Fibroblast of pulmonary artery (primary cell): ENCODE measurements at regions not wholly inside any gene's neighbourhood (a gene's known extent, or its start where the extent isn't known, plus 50 kb on each side); places are given as distances from the start of the nearest gene placed in this dataset.

Source experiments
- DNase-seq: peaks from one replicate; pipeline ENCODE4 v3.0.0-alpha.2; 2010; ENCODE audit warnings: low read depth
- H3K4me3 ChIP-seq: replicated peaks from 2 replicates; pipeline ENCODE4 v1.5.1; 2011; ENCODE audit warnings: low read depth, mild to moderate bottlenecking, control low read depth, low read length, moderate library complexity
- TF ChIP-seq, protein P1 (sequence below): IDR thresholded peaks from 2 replicates; pipeline ENCODE4 v1.5.1; 2011; ENCODE audit warnings: mild to moderate bottlenecking, control low read depth, low read length, inconsistent platforms; ENCODE audit errors: missing control alignments

DNA sequence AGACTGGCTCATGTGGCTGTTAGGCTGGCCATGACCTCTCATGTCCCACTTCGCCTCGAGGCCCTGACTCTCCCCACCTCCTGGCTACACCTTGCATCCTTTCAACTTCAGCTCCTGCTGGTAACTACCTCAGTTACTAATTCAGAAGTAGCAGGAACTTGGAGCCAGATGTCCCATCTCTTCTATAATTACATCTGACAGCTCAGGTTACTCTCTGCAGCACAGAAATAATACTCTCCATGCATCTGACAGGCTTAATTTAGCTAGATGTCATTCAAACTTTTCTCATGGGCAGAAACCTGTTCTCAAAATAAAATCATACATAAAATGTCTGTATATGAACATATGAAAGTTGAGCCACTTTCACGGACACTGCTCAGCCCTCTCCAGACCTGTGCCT is 92.2 kb upstream of the IL33 start:
- TF ChIP-seq, protein P1, sequence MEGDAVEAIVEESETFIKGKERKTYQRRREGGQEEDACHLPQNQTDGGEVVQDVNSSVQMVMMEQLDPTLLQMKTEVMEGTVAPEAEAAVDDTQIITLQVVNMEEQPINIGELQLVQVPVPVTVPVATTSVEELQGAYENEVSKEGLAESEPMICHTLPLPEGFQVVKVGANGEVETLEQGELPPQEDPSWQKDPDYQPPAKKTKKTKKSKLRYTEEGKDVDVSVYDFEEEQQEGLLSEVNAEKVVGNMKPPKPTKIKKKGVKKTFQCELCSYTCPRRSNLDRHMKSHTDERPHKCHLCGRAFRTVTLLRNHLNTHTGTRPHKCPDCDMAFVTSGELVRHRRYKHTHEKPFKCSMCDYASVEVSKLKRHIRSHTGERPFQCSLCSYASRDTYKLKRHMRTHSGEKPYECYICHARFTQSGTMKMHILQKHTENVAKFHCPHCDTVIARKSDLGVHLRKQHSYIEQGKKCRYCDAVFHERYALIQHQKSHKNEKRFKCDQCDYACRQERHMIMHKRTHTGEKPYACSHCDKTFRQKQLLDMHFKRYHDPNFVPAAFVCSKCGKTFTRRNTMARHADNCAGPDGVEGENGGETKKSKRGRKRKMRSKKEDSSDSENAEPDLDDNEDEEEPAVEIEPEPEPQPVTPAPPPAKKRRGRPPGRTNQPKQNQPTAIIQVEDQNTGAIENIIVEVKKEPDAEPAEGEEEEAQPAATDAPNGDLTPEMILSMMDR: no peak
- no peak for DNase-seq
- H3K4me3 ChIP-seq: no peak overlapping the region

- TF ChIP-seq, protein P1: no peak
- DNase-seq: peak; percentile 70
Measured at GRCh38 chr9:6121707-6122106, 93.9 kb upstream of the IL33 start.

DNA sequence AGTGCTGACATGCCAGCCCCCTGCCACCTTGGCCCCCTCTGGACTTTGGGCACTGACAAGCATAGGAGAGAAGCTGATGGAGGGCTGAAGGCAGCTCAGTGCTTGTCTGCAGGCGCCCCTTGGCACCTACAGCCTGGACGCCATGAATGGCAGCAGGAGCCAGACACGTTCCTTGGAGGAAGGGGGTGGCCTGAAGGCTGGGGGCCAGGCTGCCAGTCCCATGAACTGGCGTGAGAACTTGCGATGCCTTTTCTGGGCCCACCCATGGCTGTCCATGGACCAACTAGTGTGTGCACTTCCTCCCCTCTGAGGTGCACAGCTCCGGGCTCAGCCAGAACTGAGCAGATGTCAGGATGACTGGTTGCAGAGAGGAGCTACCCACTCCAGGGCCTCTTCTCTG is 99.0 kb upstream of the RANBP6 start:
- TF ChIP-seq, protein P1: no peak
- no peak overlapping the region for H3K4me3 ChIP-seq
- DNase-seq: no peak

More at GRCh38 chr9:6121707-6122106, 93.9 kb upstream of the IL33 start:
- H3K4me3 ChIP-seq: no peak overlapping the region

GRCh38 chr9:6113819-6114218 is 98.4 kb upstream of the RANBP6 start:
- no peak overlapping the region for H3K4me3 ChIP-seq
- TF ChIP-seq, protein P1: no peak
- DNase-seq: no peak

DNA sequence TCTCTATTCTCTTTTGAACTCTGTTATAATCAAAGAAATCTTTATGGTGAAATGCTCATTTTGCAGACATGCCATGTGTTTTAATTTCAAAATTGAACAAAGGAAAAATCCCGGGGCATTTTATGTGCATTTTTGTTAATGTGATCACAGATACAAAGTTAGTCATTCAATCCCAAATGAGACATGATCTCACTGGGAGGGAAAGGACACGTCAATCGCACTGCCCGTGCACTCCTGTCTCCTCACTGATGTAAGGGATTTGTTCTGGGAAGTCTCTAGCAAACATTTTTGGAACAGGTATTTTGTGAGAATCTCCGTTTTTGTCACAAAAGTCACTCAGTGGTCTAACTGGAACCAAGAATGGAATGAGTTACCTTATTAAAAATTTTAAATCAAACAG is 97.9 kb upstream of the RANBP6 start:
- no peak overlapping the region for H3K4me3 ChIP-seq
- TF ChIP-seq, protein P1: no peak

DNA sequence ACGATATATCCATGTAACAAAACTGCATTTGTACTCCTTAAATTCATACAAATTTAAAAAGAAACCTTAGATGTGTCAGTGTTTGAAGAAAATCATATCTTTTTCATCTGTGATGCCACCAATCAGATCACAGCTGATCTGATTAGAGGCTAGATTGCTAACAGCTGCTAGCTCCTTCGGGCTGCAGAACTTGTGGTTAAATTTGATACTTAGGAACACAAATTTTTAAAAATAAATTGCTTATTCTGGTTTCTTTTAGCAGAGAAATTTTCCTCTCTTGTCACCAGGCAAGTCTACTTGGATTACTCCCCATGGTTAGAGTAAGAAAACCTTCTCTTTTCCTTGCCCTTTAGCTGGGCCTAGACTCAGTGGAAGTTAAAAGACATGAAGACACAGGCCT is 94.6 kb upstream of the RANBP6 start:
- H3K4me3 ChIP-seq: no peak overlapping the region
- DNase-seq: no peak
- TF ChIP-seq, protein P1: no peak

More for the DNA sequence above, 97.9 kb upstream of the RANBP6 start:
- DNase-seq: no peak

DNA sequence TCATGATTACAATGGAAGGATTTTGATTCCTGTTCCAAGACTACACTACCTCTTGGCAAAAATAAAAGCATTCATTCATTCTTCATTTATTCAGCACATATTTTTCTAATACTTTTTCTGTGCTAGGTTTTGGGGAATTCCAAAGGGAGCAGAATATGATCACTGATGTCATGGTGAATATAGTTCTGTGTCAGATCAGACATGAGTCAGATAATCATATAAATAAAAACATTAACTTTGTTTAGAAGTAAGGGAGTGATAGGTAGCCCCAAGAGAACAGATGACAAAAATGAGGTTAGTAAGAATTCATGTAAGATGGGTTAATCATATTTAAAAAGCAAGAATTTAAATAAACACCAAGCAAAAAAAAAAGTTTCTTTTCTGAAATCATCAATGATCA is 94.1 kb upstream of the RANBP6 start:
- no peak overlapping the region for H3K4me3 ChIP-seq
- DNase-seq: no peak
- TF ChIP-seq, protein P1: no peak
